GM23338 (cell line): ENCODE measurements at regions not wholly inside any gene's neighbourhood (a gene's known extent, or its start where the extent isn't known, plus 50 kb on each side); places are given as distances from the start of the nearest gene placed in this dataset.

ENCODE experiments used
- ATAC-seq: fragments of 200-7000 bp; cut with Tn5 transposase; 3 replicates; pipeline ENCODE4 v1.9.1; 2020
- DNase-seq: peaks from one replicate; pipeline ENCODE4 v3.0.0-alpha.2; 2015; ENCODE audit warnings: low spot score
- H2AFZ ChIP-seq: fragments of 200-600 bp; sonication (generic); 2 replicates; pipeline ENCODE4 v1.8.0; 2016; ENCODE audit warnings: antibody characterized with exemption, mild to moderate bottlenecking, moderate library complexity
- H3F3A ChIP-seq: fragments of 200-600 bp; sonication (generic); replicated peaks from 2 replicates; pipeline ENCODE4 v1.8.0; 2017; ENCODE audit warnings: antibody characterized with exemption, mixed run types, low read depth
- H3K27ac ChIP-seq: fragments of 200-600 bp; sonication (generic); 2 replicates; pipeline ENCODE4 v1.6.1; 2016; ENCODE audit warnings: low read depth
- H3K27me3 ChIP-seq: fragments of 200-600 bp; sonication (generic); 2 replicates; pipeline ENCODE4 v1.8.0; 2016; ENCODE audit warnings: mild to moderate bottlenecking, mixed run types, moderate library complexity; ENCODE audit not compliant: insufficient read depth
- H3K36me3 ChIP-seq: fragments of 200-600 bp; sonication (generic); 2 replicates; pipeline ENCODE4 v1.8.0; 2016; ENCODE audit warnings: mild to moderate bottlenecking; ENCODE audit not compliant: insufficient read depth
- H3K4me1 ChIP-seq: fragments of 200-600 bp; sonication (generic); 2 replicates; pipeline ENCODE4 v1.8.0; 2016; ENCODE audit warnings: mild to moderate bottlenecking, moderate library complexity; ENCODE audit not compliant: insufficient read depth
- H3K4me2 ChIP-seq: fragments of 200-600 bp; sonication (generic); 2 replicates; pipeline ENCODE4 v1.7.1; 2017; ENCODE audit warnings: mixed run types
- H3K4me3 ChIP-seq: fragments of 200-600 bp; sonication (generic); 2 replicates; pipeline ENCODE4 v1.6.1; 2016; ENCODE audit warnings: mixed run types
- H3K79me2 ChIP-seq: fragments of 200-600 bp; sonication (generic); replicated peaks from 2 replicates; pipeline ENCODE4 v1.8.0; 2017; ENCODE audit warnings: mild to moderate bottlenecking; ENCODE audit not compliant: insufficient read depth
- H3K9me2 ChIP-seq: fragments of 200-600 bp; sonication (generic); 2 replicates; pipeline ENCODE4 v1.8.0; 2017; ENCODE audit not compliant: insufficient read depth
- H4K20me1 ChIP-seq: fragments of 200-600 bp; sonication (generic); replicated peaks from 2 replicates; pipeline ENCODE4 v1.8.0; 2017; ENCODE audit warnings: mild to moderate bottlenecking; ENCODE audit not compliant: insufficient read depth
- H3K27ac Mint-ChIP-seq: 2 replicates; pipeline ENCODE4 v1.8.0; 2020; ENCODE audit warnings: inconsistent platforms, mild to moderate bottlenecking, moderate library complexity, mixed read lengths
- H3K27me3 Mint-ChIP-seq: 3 replicates; pipeline ENCODE4 v1.8.0; 2022; ENCODE audit warnings: low read depth, mild to moderate bottlenecking, moderate library complexity, mixed read lengths, inconsistent platforms; ENCODE audit not compliant: insufficient read depth, poor library complexity
- H3K36me3 Mint-ChIP-seq: 3 replicates; pipeline ENCODE4 v1.8.0; 2021; ENCODE audit warnings: low read depth, mild to moderate bottlenecking, inconsistent platforms, moderate library complexity, mixed read lengths
- H3K4me1 Mint-ChIP-seq: 3 replicates; pipeline ENCODE4 v1.8.0; 2020; ENCODE audit warnings: mild to moderate bottlenecking, inconsistent platforms, mixed read lengths
- H3K4me3 Mint-ChIP-seq: 3 replicates; pipeline ENCODE4 v1.8.0; 2021; ENCODE audit warnings: moderate library complexity, mild to moderate bottlenecking, inconsistent platforms, mixed read lengths
- H3K9me3 Mint-ChIP-seq: 3 replicates; pipeline ENCODE4 v1.8.0; 2020; ENCODE audit warnings: moderate library complexity, mild to moderate bottlenecking, inconsistent platforms, mixed read lengths
- CREB1 ChIP-seq: fragments of 250-450 bp; sonication (Bioruptor Pico); IDR thresholded peaks from 2 replicates; pipeline ENCODE4 v1.5.0; 2020; ENCODE audit warnings: low read depth, mild to moderate bottlenecking, moderate library complexity
- CTCF ChIP-seq, 2 experiments: fragments of 200-600 bp in 1 of 2; sonication (generic) in 1 of 2; conservative IDR thresholded peaks; 2 replicates each; pipeline versions ENCODE4 v1.5.1 to v1.6.1; 2016 to 2017; ENCODE audit warnings: antibody characterized with exemption in 2 of 2, low read depth in 2 of 2, mild to moderate bottlenecking in 2 of 2, moderate library complexity in 1 of 2
- ETS1 ChIP-seq: IDR thresholded peaks from 2 replicates; pipeline ENCODE4 v1.6.1; 2016; ENCODE audit warnings: antibody characterized with exemption
- EZH2 ChIP-seq: fragments of 200-600 bp; sonication (generic); IDR thresholded peaks from one replicate; pipeline ENCODE4 v1.8.0; 2017; ENCODE audit warnings: antibody characterized with exemption, mild to moderate bottlenecking, low read depth; ENCODE audit not compliant: unreplicated experiment
- EZH2phosphoT487 ChIP-seq: fragments of 200-600 bp; sonication (generic); IDR thresholded peaks from one replicate; pipeline ENCODE4 v1.8.1; 2018; ENCODE audit warnings: antibody characterized with exemption; ENCODE audit not compliant: unreplicated experiment
- JUNB ChIP-seq: IDR thresholded peaks from one replicate; pipeline ENCODE4 v1.6.1; 2016; ENCODE audit warnings: antibody characterized with exemption; ENCODE audit not compliant: unreplicated experiment
- NANOG ChIP-seq: IDR thresholded peaks from 2 replicates; pipeline ENCODE4 v1.6.1; 2016; ENCODE audit warnings: antibody characterized with exemption, borderline replicate concordance
- POLR2AphosphoS5 ChIP-seq: IDR thresholded peaks from 2 replicates; pipeline ENCODE4 v1.6.1; 2016; ENCODE audit warnings: antibody characterized with exemption, low read depth
- REST ChIP-seq: IDR thresholded peaks from one replicate; pipeline ENCODE4 v1.6.1; 2018; ENCODE audit warnings: antibody characterized with exemption; ENCODE audit not compliant: unreplicated experiment
- STAT1 ChIP-seq: IDR thresholded peaks from one replicate; pipeline ENCODE4 v1.6.1; 2016; ENCODE audit warnings: antibody characterized with exemption; ENCODE audit not compliant: unreplicated experiment
- ZNF114 ChIP-seq: fragments of 250-450 bp; sonication (Bioruptor Pico); IDR thresholded peaks from 2 replicates; pipeline ENCODE4 v1.5.0; 2020; ENCODE audit warnings: mild to moderate bottlenecking, moderate library complexity
- ZNF331 ChIP-seq: fragments of 250-450 bp; sonication (Bioruptor Pico); IDR thresholded peaks from 2 replicates; pipeline ENCODE4 v1.5.0; 2020; ENCODE audit warnings: low read depth, mild to moderate bottlenecking, moderate library complexity
- ZNF462 ChIP-seq: fragments of 250-450 bp; sonication (Bioruptor Pico); IDR thresholded peaks from 2 replicates; pipeline ENCODE4 v1.5.0; 2020; ENCODE audit warnings: mild to moderate bottlenecking, moderate library complexity

- TF ChIP-seq JUNB (no peak), NANOG (no peak), POLR2AphosphoS5 (no peak), EZH2phosphoT487 (no peak), CREB1 (CRISPR knock-in tag) (no peak)
These were observed 57.9 kb upstream of the CDH12 start (continued) for GRCh38 chr5:22911019-22911418.

GRCh38 chr5:22910523-22910922 lies 57.4 kb upstream of the CDH12 start:
- no peaks in the 10 kb centered on the region for H3K79me2 ChIP-seq
- no peaks in the 10 kb centered on the region for H3F3A ChIP-seq
- Mint-ChIP-seq H3K9me3 (no peaks in the 10 kb centered on the region), H3K27ac (no peak overlapping the region), H3K27me3 (no peaks in the 10 kb centered on the region), H3K4me3 (no peak overlapping the region), H3K36me3 (no peaks in the 10 kb centered on the region), H3K4me1 (peaks cover 14% of the 10 kb centered on the region; the same call in 2 of the 3 replicates)
- H3K4me1 ChIP-seq = no peaks in the 10 kb centered on the region
- no peaks in the 10 kb centered on the region for H3K27me3 ChIP-seq
- TF ChIP-seq EZH2phosphoT487 = no peak
- no peak for TF ChIP-seq CREB1 (CRISPR knock-in tag)
- TF ChIP-seq STAT1 = no peak
- TF ChIP-seq NANOG = no peak
- TF ChIP-seq EZH2 = no peak
- TF ChIP-seq ZNF114 = no peak
- TF ChIP-seq ZNF462 (CRISPR knock-in tag) = no peak
- TF ChIP-seq JUNB = no peak
- TF ChIP-seq ETS1 = no peak
- no peak for TF ChIP-seq ZNF331 (CRISPR knock-in tag)
- TF ChIP-seq REST = no peak
- TF ChIP-seq POLR2AphosphoS5 = no peak
- no peak for TF ChIP-seq CTCF (conservative IDR thresholded peaks at IDR 0.05; ENCODE audit: low read depth in 2 of 2)
- no peak for ATAC-seq
- H3K4me2 ChIP-seq = 0 out of 2 replicates have a peak overlapping the region, but pooled peaks have one; percentile 3
- no peak overlapping the region for H3K27ac ChIP-seq
- no peak overlapping the region for H3K4me3 ChIP-seq
- no peaks in the 10 kb centered on the region for H4K20me1 ChIP-seq
- no peak overlapping the region for H2AFZ ChIP-seq
- DNase-seq = no peak
- no peaks in the 10 kb centered on the region for H3K9me2 ChIP-seq
- no peaks in the 10 kb centered on the region for H3K36me3 ChIP-seq
